K562 (cell line): ENCODE measurements at regions not wholly inside any gene's neighbourhood (a gene's known extent, or its start where the extent isn't known, plus 50 kb on each side); places are given as distances from the start of the nearest gene placed in this dataset.

Experiments used
- ATAC-seq: fragments of 200-7000 bp; cut with Tn5 transposase; 3 replicates; pipeline ENCODE4 v1.9.1; 2020; ENCODE audit warnings: moderate library complexity
- BruUV-seq: library from RNA; stranded (reverse); fragments of 400-500 nt; replicated peaks from 2 replicates; lab custom pipeline; 2021; lab: Mats Ljungman, UMichigan
- CTCF ChIA-PET: fragments of 300-600 bp; formaldehyde crosslinking; extraction: SDS; loops from one replicate; lab custom pipeline; 2021; ENCODE audit warnings: low intra/inter-chr PET ratio; lab: Yijun Ruan, JAX
- POLR2A ChIA-PET: fragments of 300-600, 350-650 bp; sonication (Branson Sonifier 250); formaldehyde crosslinking; extraction: SDS; loops from one replicate; lab custom pipeline; 2021; ENCODE audit warnings: antibody characterized with exemption, inconsistent platforms; lab: Yijun Ruan, JAX
- DNase-seq, 4 experiments: peaks; one replicate each; pipeline versions ENCODE4 v3.0.0 to v3.0.0-alpha.2; 2011 to 2018; ENCODE audit warnings: low spot score in 3 of 4, mixed read lengths in 3 of 4; ENCODE audit errors: extremely low read depth in 1 of 4
- FAIRE-seq: peaks from 2 replicates; lab custom pipeline; 2011; peaks lifted over from hg19 to GRCh38; lab: Jason Lieb, UNC
- H2AFZ ChIP-seq: 2 replicates; pipeline ENCODE4 v1.6.0; 2011; ENCODE audit warnings: low read depth, low read length, control low read depth, inconsistent platforms
- H3K27ac ChIP-seq: fragments of 200-600 bp; 3 replicates; pipeline ENCODE4 v1.8.0; 2011; ENCODE audit warnings: low read depth, mild to moderate bottlenecking, control low read depth, inconsistent platforms, low read length, moderate library complexity, mixed read lengths; ENCODE audit errors: extremely low read depth
- H3K27me3 ChIP-seq, 2 experiments: fragments of 300-600 bp in 1 of 2; 2 replicates in 1 of 2; 3 replicates in 1 of 2; pipeline versions ENCODE4 v1.6.0 to v1.8.0; 2011; ENCODE audit warnings: inconsistent platforms in 2 of 2, low read length in 2 of 2, mild to moderate bottlenecking in 1 of 2, mixed read lengths in 1 of 2, moderate library complexity in 1 of 2; ENCODE audit not compliant: control insufficient read depth in 2 of 2, insufficient read depth in 2 of 2
- H3K36me3 ChIP-seq: fragments of 300-600 bp; 3 replicates; pipeline ENCODE4 v1.8.0; 2011; ENCODE audit warnings: mild to moderate bottlenecking, low read length, inconsistent platforms; ENCODE audit not compliant: control insufficient read depth, insufficient read depth
- H3K4me1 ChIP-seq, 2 experiments: fragments of 200-600 bp in 1 of 2; replicated peaks in 1 of 2; 2 replicates in 1 of 2; 3 replicates in 1 of 2; pipeline versions ENCODE4 v1.5.1 to v1.8.0; 2011; ENCODE audit warnings: inconsistent platforms in 2 of 2, low read length in 2 of 2, mild to moderate bottlenecking in 1 of 2, mixed read lengths in 1 of 2, moderate library complexity in 1 of 2; ENCODE audit not compliant: control insufficient read depth in 2 of 2, insufficient read depth in 2 of 2
- H3K4me2 ChIP-seq: 2 replicates; pipeline ENCODE4 v1.6.1; 2011; ENCODE audit warnings: low read length, control low read depth, inconsistent platforms, mixed read lengths; ENCODE audit not compliant: insufficient read depth
- H3K4me3 ChIP-seq: fragments of 200-600 bp; sonication (generic), shearing (Covaris generic); 2 replicates; pipeline ENCODE4 v1.5.1; 2016; ENCODE audit warnings: control low read depth, inconsistent platforms
- H3K79me2 ChIP-seq: fragments of 200-600 bp; 3 replicates; pipeline ENCODE4 v1.8.0; 2011; ENCODE audit warnings: low read length, inconsistent platforms; ENCODE audit not compliant: control insufficient read depth, insufficient read depth
- H3K9ac ChIP-seq, 2 experiments: 2 replicates each; pipeline versions ENCODE4 v1.6.0 to v1.6.1; 2011; ENCODE audit warnings: low read depth in 2 of 2, low read length in 2 of 2, control low read depth in 1 of 2, inconsistent platforms in 1 of 2, mild to moderate bottlenecking in 1 of 2, mixed read lengths in 1 of 2; ENCODE audit not compliant: insufficient read depth in 1 of 2
- H3K9me1 ChIP-seq: one replicate; pipeline ENCODE4 v1.6.0; 2011; ENCODE audit warnings: inconsistent platforms, mild to moderate bottlenecking, low read length, moderate library complexity; ENCODE audit not compliant: control insufficient read depth, insufficient read depth
- H3K9me3 ChIP-seq: replicated peaks from 2 replicates; pipeline ENCODE4 v1.5.1; 2011; ENCODE audit warnings: low read depth, low read length, inconsistent platforms; ENCODE audit not compliant: control insufficient read depth, insufficient read depth
- H4K20me1 ChIP-seq: replicated peaks from 2 replicates; pipeline ENCODE4 v1.6.1; 2011; ENCODE audit warnings: low read length, inconsistent platforms, mixed read lengths; ENCODE audit not compliant: control insufficient read depth, insufficient read depth
- FOXP1 ChIP-seq: sonication (generic); formaldehyde crosslinking; IDR thresholded peaks from 2 replicates; pipeline ENCODE4 v1.8.0; 2022; ENCODE audit warnings: mild to moderate bottlenecking, missing genetic modification reagents
- MLX ChIP-seq, 2 experiments: fragments of 450-650 bp in 1 of 2; sonication (generic) in 1 of 2; formaldehyde crosslinking; conservative IDR thresholded peaks; 2 replicates each; pipeline versions ENCODE4 v1.4.0 to v1.8.1; 2020 to 2022; ENCODE audit warnings: mild to moderate bottlenecking in 1 of 2, missing genetic modification reagents in 1 of 2
- ZNF280A ChIP-seq: fragments of 450-650 bp; IDR thresholded peaks from 2 replicates; pipeline ENCODE4 v1.6.1; 2018; ENCODE audit warnings: mild to moderate bottlenecking, low read depth; ENCODE audit not compliant: partially characterized antibody
- WGBS: fragments of 100-300 bp; shearing (Covaris generic); methylation state at CpG from one replicate; pipeline ENCODE4 v1.1.6; 2016; ENCODE audit warnings: low coverage, mixed read lengths; ENCODE audit not compliant: insufficient coverage; ENCODE audit errors: missing lambda C conversion rate; 5-methylcytosine and 5-hydroxymethylcytosine counted together
- in situ Hi-C: fragments of 300-500 bp; cut with MboI; formaldehyde crosslinking; loops from 4 replicates; pipeline ENCODE4 v1.15.0; 2018; ENCODE audit warnings: inconsistent platforms, mixed read lengths
- intact Hi-C: fragments of 100-400 bp; cut with micrococcal nuclease; formaldehyde crosslinking; loops from 2 replicates; pipeline ENCODE4 v1.14.2; 2022

- Histone ChIP-seq H3K4me1 (no peaks in the 10 kb centered on the region), H3K4me3 (no peak overlapping the region), H2AFZ (no peak overlapping the region), H3K4me2 (no peak overlapping the region), H3K9me3 (no peaks in the 10 kb centered on the region), H3K9me1 (no peaks in the 10 kb centered on the region), H3K79me2 (no peaks in the 10 kb centered on the region), H4K20me1 (no peaks in the 10 kb centered on the region), H3K27ac (no peak overlapping the region), H3K27me3 (no peaks in the 10 kb centered on the region), H3K9ac (no peak overlapping the region), H3K36me3 (no peaks in the 10 kb centered on the region)
- ChIA-PET CTCF (no interaction called here), POLR2A (no interaction called here)
- no peak for DNase-seq
- no peak for FAIRE-seq
- WGBS, result 0% methylated on average over 2 of the region's 2 CpGs
- in situ Hi-C loops, result no loop called here
- ATAC-seq, result no peak
- BruUV-seq, result no TSS peak
- intact Hi-C loops, result no loop called here
- TF ChIP-seq MLX (CRISPR knock-in tag; conservative IDR thresholded peaks at IDR 0.05), result no peak
- no peak for TF ChIP-seq ZNF280A
- TF ChIP-seq FOXP1, result no peak
These were observed 169.5 kb downstream of the TTC8 start for GRCh38 chr14:88993946-88994345.
